Immature natural killer cell (primary cell): ENCODE measurements at regions not wholly inside any gene's neighbourhood (a gene's known extent, or its start where the extent isn't known, plus 50 kb on each side); places are given as distances from the start of the nearest gene placed in this dataset.

Experiments
- DNase-seq, 3 donors: peaks; one replicate each; pipeline ENCODE4 v3.0.0; 2022; ENCODE audit warnings: mixed read lengths in 1 of 3
- H3K27ac Mint-ChIP-seq, 6 donors: one replicate each; pipeline ENCODE4 v1.8.0; 2020; ENCODE audit warnings: mixed read lengths in 6 of 6, mild to moderate bottlenecking in 5 of 6, inconsistent platforms in 4 of 6, moderate library complexity in 3 of 6
- H3K27me3 Mint-ChIP-seq, 3 donors: one replicate each; pipeline ENCODE4 v1.8.0; 2020 to 2021; ENCODE audit warnings: low read depth in 3 of 3, mild to moderate bottlenecking in 3 of 3, mixed read lengths in 3 of 3, moderate library complexity in 3 of 3, inconsistent platforms in 1 of 3
- H3K36me3 Mint-ChIP-seq, 3 donors: one replicate each; pipeline ENCODE4 v1.8.0; 2020; ENCODE audit warnings: mixed read lengths in 3 of 3, inconsistent platforms in 2 of 3, mild to moderate bottlenecking in 2 of 3
- H3K4me1 Mint-ChIP-seq, 2 donors: one replicate each; pipeline ENCODE4 v1.8.0; 2020; ENCODE audit warnings: inconsistent platforms in 2 of 2, mild to moderate bottlenecking in 2 of 2, mixed read lengths in 2 of 2, moderate library complexity in 1 of 2
- H3K4me3 Mint-ChIP-seq, 5 donors: one replicate each; pipeline ENCODE4 v1.8.0; 2020; ENCODE audit warnings: mild to moderate bottlenecking in 5 of 5, mixed read lengths in 5 of 5, inconsistent platforms in 3 of 5, moderate library complexity in 3 of 5
- H3K9me3 Mint-ChIP-seq, 6 donors: one replicate each; pipeline ENCODE4 v1.8.0; 2020; ENCODE audit warnings: mild to moderate bottlenecking in 6 of 6, mixed read lengths in 6 of 6, inconsistent platforms in 4 of 6, moderate library complexity in 3 of 6

DNA sequence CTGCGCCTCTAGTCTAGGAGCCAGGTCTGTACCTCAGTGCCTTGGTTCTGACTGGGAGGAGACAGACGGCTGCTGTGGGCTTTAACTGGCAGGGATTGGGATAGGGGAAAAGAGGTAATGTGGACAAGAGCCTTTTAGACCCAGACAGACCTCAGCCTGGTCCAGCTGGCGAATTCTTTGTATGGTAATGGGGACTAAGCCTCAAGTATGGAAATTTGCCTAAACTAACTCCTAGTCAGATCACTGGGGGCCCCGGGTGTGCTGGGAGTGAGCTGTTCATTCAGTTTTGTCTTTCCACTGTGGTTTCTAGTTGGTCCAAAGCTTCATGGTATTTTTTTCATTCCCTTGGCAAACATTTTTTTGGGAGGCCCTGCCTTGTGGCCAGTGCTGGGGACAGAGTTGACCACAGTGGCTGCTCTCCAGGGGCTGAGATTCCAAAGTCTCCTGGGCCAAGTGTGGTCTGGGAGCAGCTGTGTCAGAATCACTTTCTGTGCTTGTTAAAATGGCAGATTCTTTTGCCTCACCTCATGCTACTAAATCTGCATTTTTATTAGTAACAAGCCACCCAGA is 261.4 kb upstream of the C2CD4B start:
- H3K27me3 Mint-ChIP-seq, result peaks cover 0 to 5% (median 0%) of the 10 kb centered on the region in 3 donors
- H3K27ac Mint-ChIP-seq, result no peak overlapping the region
- DNase-seq, result no peak
- H3K9me3 Mint-ChIP-seq, result no peaks in the 10 kb centered on the region
- H3K36me3 Mint-ChIP-seq, result no peaks in the 10 kb centered on the region
- no peaks in the 10 kb centered on the region for H3K4me1 Mint-ChIP-seq
- H3K4me3 Mint-ChIP-seq, result no peak overlapping the region

GRCh38 chr15:62428259-62428658 is 263.2 kb upstream of the C2CD4B start:
- H3K4me1 Mint-ChIP-seq, result no peaks in the 10 kb centered on the region
- H3K36me3 Mint-ChIP-seq, result no peaks in the 10 kb centered on the region
- H3K9me3 Mint-ChIP-seq, result no peaks in the 10 kb centered on the region
- H3K27me3 Mint-ChIP-seq, result peaks cover 0 to 4% (median 0%) of the 10 kb centered on the region in 3 donors
- H3K4me3 Mint-ChIP-seq, result no peak overlapping the region
- H3K27ac Mint-ChIP-seq, result no peak overlapping the region
- DNase-seq, result no peak

DNA sequence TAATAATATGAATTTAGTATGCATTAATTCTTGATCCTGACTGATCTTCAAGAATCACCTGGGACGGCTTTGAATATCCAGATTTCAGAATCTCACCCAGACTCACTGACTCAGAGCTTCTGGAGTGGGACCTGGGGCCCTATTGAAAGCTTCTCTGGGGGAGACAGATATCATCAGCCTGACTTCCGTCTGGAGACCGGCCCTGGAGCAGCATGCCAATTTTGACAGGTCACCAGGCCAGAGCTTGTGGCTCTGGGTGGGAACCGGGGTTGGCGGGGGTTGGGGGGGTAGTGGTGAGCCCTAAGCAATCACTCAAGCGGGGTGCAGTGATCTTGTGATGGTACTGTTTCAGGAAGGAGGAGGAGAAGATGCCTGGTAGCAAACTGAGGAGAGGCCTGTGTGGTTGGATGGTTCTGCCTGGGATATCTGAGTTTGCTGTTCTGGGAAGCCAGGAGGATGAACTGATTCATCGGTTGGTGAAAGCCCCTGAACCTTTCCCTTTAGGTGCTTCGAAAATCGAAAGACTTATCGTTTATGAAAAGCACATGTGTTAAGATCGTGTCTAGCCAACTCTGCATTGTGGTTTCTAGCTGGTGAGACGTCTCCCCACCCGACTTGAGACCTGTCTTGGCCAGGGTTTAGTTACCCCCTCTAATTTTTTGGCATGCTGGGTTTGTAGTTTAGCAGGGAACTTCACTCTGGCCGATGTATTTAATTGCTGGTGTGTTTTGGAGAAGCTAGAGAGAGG is 263.9 kb upstream of the C2CD4B start:
- H3K27me3 Mint-ChIP-seq, result peaks cover 0 to 3% (median 1%) of the 10 kb centered on the region in 3 donors
- DNase-seq, result no peak
- no peak overlapping the region for H3K4me3 Mint-ChIP-seq
- no peaks in the 10 kb centered on the region for H3K36me3 Mint-ChIP-seq
- no peaks in the 10 kb centered on the region for H3K4me1 Mint-ChIP-seq
- H3K27ac Mint-ChIP-seq, result no peak overlapping the region
- H3K9me3 Mint-ChIP-seq, result no peaks in the 10 kb centered on the region

GRCh38 chr15:62430056-62430455 is 265.0 kb upstream of the C2CD4B start:
- H3K27me3 Mint-ChIP-seq, result peaks cover 0 to 3% (median 1%) of the 10 kb centered on the region in 3 donors
- DNase-seq, result no peak
- no peaks in the 10 kb centered on the region for H3K9me3 Mint-ChIP-seq
- no peaks in the 10 kb centered on the region for H3K36me3 Mint-ChIP-seq
- H3K27ac Mint-ChIP-seq, result no peak overlapping the region
- no peaks in the 10 kb centered on the region for H3K4me1 Mint-ChIP-seq
- H3K4me3 Mint-ChIP-seq, result no peak overlapping the region

GRCh38 chr15:62430552-62430951 is 265.5 kb upstream of the C2CD4B start:
- Mint-ChIP-seq H3K4me3 (no peak overlapping the region), H3K9me3 (no peaks in the 10 kb centered on the region), H3K4me1 (no peaks in the 10 kb centered on the region), H3K36me3 (no peaks in the 10 kb centered on the region), H3K27me3 (peaks cover 0 to 3% (median 1%) of the 10 kb centered on the region in 3 donors), H3K27ac (no peak overlapping the region)
- DNase-seq, result no peak

DNA sequence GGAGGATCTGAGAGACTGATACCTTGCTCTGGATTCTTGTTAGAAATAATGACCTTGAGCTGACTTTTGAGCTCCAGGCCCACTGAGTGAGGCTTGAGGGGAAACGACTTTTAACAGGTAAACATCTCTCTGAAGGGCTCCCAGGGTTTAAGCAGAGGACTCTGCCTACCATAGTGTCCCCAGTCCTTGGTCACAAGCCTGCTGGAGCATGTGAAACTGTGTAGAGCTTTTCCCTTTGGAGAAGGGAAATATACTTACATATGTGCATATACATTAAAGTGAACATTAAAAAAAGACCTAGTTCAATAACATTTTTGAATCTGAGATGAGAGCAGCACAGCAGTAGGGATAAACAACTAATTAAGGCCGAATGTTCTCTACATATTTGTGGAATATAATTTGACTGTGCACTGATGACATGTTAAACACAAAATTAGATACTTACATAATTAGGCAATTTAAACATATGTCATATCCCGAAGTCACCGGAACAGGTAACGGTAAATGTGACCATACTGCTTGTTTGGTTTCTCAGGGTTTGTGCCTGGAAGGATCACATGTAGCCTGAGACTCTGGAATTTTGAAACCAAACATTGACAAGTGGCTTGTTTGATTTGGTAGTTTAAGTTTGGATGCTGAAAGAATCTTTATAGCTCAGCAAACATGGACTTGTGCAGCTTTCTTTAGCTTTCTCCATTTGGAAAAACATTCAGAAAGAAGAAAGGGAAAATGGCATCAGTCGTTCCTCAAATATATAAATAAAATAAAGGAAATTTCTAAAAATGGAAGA is 266.1 kb upstream of the C2CD4B start:
- H3K36me3 Mint-ChIP-seq, result no peaks in the 10 kb centered on the region
- no peak for DNase-seq
- H3K27ac Mint-ChIP-seq, result no peak overlapping the region
- H3K4me1 Mint-ChIP-seq, result no peaks in the 10 kb centered on the region
- H3K9me3 Mint-ChIP-seq, result no peaks in the 10 kb centered on the region
- peaks cover 0 to 3% (median 1%) of the 10 kb centered on the region in 3 donors for H3K27me3 Mint-ChIP-seq
- no peak overlapping the region for H3K4me3 Mint-ChIP-seq

GRCh38 chr15:62431817-62432216 is 266.7 kb upstream of the C2CD4B start:
- Mint-ChIP-seq H3K9me3 (no peaks in the 10 kb centered on the region), H3K4me3 (no peak overlapping the region), H3K36me3 (no peaks in the 10 kb centered on the region), H3K27me3 (peaks cover 0 to 3% (median 1%) of the 10 kb centered on the region in 3 donors), H3K4me1 (no peaks in the 10 kb centered on the region), H3K27ac (no peak overlapping the region)
- no peak for DNase-seq

GRCh38 chr15:62432702-62433398 is 267.8 kb upstream of the C2CD4B start:
- Mint-ChIP-seq H3K4me3 (no peak overlapping the region), H3K27me3 (peaks cover 0 to 1% (median 0%) of the 10 kb centered on the region in 3 donors), H3K4me1 (no peaks in the 10 kb centered on the region), H3K9me3 (no peaks in the 10 kb centered on the region), H3K27ac (no peak overlapping the region), H3K36me3 (no peaks in the 10 kb centered on the region)
- DNase-seq, result no peak

DNA sequence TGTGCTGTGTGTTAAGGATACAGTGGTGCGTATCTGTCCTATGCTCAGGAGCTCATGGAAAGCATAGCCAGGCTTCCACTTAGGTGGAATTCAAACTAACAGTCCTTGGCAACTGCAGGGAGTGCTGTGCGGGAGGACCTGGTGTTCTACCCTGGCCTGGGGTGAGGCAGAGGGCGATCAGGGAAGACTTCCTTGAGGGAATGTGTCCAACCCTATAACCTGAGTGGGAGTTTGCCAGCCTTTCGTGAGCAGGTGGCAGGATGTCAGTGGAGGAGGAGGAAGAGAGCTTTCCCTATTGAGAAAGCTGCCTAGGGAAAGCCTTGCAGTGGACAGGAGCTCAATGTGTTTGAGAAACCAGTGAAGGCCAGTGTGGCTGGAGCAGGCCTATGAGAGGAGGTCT is 271.1 kb upstream of the C2CD4B start:
- Mint-ChIP-seq H3K27ac (no peak overlapping the region), H3K4me3 (no peak overlapping the region), H3K36me3 (no peaks in the 10 kb centered on the region), H3K27me3 (peaks cover 0 to 1% (median 0%) of the 10 kb centered on the region in 3 donors), H3K4me1 (no peaks in the 10 kb centered on the region), H3K9me3 (no peaks in the 10 kb centered on the region)
- no peak for DNase-seq

GRCh38 chr15:62437753-62438152 is 272.7 kb upstream of the C2CD4B start:
- H3K27ac Mint-ChIP-seq, result no peak overlapping the region
- no peaks in the 10 kb centered on the region for H3K36me3 Mint-ChIP-seq
- no peak for DNase-seq
- peaks cover under 1 to 1% (median under 1%) of the 10 kb centered on the region in 3 donors for H3K27me3 Mint-ChIP-seq
- H3K9me3 Mint-ChIP-seq, result no peaks in the 10 kb centered on the region
- H3K4me3 Mint-ChIP-seq, result no peak overlapping the region
- H3K4me1 Mint-ChIP-seq, result no peaks in the 10 kb centered on the region

GRCh38 chr15:62439543-62440016 is 274.5 kb upstream of the C2CD4B start:
- no peak for DNase-seq
- H3K27ac Mint-ChIP-seq, result no peak overlapping the region
- peaks cover 0 to 4% (median 2%) of the 10 kb centered on the region in 3 donors for H3K27me3 Mint-ChIP-seq
- no peaks in the 10 kb centered on the region for H3K36me3 Mint-ChIP-seq
- no peaks in the 10 kb centered on the region for H3K4me1 Mint-ChIP-seq
- H3K4me3 Mint-ChIP-seq, result no peak overlapping the region
- H3K9me3 Mint-ChIP-seq, result no peaks in the 10 kb centered on the region

DNA sequence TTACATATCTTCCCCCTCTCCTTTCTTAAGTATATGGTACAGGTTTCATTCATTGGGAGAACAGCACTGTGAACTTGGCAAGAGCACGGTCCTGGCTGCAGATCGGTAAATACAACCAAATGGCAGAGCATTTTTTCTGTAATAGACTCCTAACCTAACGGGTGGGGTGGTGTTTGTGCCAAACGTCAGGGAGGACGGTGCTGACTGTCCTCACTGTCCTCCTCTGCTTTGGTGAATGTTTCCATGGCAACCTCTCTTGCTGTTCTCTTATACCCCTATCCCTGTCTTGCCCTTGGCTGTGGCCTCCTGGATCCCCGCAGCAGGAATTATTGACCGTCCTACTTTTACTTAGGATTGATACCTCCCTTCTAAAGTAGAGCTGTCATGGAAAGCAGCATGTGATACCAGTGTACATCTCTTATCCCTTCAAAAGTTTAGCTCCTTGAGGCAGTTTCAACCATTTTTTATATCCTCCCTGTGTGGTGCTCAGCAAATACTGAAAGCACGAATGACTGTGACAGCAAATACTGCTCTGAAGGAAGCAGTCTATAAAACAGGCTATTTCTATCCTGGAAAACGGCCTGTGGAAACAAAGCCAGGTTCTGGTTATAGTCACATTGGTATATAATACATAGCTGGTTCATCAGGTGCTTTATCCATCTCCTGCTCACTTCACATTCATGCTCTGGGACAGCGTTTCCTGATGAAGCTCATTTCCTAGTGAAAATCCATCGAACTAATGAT is 275.4 kb upstream of the C2CD4B start:
- Mint-ChIP-seq H3K4me1 (no peaks in the 10 kb centered on the region), H3K27ac (no peak overlapping the region), H3K4me3 (no peak overlapping the region), H3K36me3 (no peaks in the 10 kb centered on the region), H3K9me3 (no peaks in the 10 kb centered on the region), H3K27me3 (peaks cover 0 to 4% (median 2%) of the 10 kb centered on the region in 3 donors)
- no peak for DNase-seq
